ENCODE measurements at regions not wholly inside any gene's neighbourhood (a gene's known extent, or its start where the extent isn't known, plus 50 kb on each side); places are given as distances from the start of the nearest gene placed in this dataset.
A peak's percentile ranks its signal among the peaks of the same experiment; 100 is the strongest.

DNA sequence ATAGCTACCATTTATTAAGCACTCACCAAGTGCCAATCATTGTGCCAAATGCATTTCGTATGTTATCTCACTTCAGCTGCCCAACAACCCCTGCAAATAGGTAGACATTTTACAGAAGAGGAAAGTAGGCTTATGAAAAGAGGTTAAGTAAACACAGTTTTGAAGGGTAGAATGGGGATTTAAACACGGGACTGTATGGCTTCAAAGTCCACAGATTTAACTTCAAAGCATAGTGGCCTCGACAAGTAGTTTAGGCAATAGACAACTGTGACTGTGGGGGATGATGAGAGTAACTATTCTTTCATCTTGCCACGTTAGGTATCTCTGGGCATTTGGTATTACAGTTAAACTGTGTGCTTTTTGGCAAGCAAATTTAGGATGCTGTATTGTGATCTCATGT, 266.8 kb upstream of the SRRM4 start (continued):
- TF ChIP-seq, protein P1, sequence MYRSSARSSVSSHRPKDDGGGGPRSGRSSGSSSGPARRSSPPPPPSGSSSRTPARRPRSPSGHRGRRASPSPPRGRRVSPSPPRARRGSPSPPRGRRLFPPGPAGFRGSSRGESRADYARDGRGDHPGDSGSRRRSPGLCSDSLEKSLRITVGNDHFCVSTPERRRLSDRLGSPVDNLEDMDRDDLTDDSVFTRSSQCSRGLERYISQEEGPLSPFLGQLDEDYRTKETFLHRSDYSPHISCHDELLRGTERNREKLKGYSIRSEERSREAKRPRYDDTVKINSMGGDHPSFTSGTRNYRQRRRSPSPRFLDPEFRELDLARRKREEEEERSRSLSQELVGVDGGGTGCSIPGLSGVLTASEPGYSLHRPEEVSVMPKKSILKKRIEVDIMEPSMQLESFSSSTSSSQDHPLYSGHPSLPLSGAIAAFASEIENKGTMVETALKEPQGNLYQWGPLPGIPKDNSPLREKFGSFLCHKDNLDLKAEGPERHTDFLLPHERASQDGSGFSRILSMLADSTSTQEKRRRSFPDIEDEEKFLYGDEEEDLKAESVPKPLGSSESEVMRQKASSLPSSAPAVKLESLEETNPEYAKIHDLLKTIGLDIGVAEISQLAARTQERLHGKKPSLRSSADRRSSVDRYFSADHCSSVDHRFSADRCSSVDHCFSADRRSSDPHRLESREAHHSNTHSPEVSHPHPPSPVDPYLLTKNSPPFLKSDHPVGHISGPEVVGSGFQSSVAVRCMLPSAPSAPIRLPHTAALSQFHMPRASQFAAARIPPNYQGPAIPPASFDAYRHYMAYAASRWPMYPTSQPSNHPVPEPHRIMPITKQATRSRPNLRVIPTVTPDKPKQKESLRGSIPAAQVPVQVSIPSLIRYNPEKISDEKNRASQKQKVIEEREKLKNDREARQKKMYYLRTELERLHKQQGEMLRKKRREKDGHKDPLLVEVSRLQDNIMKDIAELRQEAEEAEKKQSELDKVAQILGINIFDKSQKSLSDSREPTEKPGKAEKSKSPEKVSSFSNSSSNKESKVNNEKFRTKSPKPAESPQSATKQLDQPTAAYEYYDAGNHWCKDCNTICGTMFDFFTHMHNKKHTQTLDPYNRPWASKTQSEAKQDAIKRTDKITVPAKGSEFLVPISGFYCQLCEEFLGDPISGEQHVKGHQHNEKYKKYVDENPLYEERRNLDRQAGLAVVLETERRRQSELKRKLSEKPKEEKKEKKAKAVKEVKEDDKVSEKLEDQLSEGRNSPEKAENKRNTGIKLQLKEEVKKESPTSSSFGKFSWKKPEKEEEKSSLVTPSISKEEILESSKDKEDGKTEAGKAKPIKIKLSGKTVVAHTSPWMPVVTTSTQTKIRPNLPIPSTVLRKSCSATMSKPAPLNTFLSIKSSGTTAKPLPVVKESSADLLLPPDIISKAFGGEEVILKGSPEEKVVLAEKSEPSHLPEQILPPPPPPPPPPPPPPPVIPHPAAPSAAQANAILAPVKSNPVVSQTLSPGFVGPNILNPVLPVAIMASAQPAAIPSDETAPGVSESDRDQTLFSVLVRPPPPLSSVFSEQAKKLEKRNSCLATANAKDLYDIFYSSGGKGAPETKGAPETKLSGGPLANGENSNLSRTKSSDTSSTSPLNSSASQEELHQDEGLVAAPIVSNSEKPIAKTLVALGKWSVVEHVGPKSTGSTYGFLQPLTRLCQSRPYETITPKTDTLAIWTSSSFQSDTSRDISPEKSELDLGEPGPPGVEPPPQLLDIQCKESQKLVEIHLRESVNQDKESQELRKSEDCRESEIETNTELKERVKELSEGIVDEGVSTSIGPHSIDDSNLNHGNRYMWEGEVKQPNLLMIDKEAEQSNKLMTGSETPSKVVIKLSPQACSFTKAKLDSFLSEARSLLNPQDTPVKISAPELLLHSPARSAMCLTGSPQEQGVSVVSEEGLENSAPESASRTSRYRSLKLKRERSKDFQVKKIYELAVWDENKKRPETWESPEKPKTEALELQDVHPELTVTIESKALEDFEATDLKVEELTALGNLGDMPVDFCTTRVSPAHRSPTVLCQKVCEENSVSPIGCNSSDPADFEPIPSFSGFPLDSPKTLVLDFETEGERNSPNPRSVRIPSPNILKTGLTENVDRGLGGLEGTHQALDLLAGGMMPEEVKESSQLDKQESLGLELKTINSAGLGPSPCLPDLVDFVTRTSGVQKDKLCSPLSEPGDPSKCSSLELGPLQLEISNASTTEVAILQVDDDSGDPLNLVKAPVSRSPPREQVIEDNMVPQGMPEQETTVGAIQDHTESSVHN (CRISPR knock-in tag; IDR thresholded peaks at IDR 0.05), result no peak
- TF ChIP-seq, protein P2, sequence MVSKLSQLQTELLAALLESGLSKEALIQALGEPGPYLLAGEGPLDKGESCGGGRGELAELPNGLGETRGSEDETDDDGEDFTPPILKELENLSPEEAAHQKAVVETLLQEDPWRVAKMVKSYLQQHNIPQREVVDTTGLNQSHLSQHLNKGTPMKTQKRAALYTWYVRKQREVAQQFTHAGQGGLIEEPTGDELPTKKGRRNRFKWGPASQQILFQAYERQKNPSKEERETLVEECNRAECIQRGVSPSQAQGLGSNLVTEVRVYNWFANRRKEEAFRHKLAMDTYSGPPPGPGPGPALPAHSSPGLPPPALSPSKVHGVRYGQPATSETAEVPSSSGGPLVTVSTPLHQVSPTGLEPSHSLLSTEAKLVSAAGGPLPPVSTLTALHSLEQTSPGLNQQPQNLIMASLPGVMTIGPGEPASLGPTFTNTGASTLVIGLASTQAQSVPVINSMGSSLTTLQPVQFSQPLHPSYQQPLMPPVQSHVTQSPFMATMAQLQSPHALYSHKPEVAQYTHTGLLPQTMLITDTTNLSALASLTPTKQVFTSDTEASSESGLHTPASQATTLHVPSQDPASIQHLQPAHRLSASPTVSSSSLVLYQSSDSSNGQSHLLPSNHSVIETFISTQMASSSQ (IDR thresholded peaks at IDR 0.05; ENCODE audit: low read depth), result peak; percentile 59
- TF ChIP-seq, protein P2 (CRISPR knock-in tag; IDR thresholded peaks at IDR 0.05; ENCODE audit: borderline replicate concordance), result peak; percentile 88
- TF ChIP-seq SNRNP70 (IDR thresholded peaks at IDR 0.05; ENCODE audit: low read depth, low read length), result no peak
- TF ChIP-seq SMAD1 (CRISPR knock-in tag; IDR thresholded peaks at IDR 0.05; ENCODE audit: borderline replicate concordance, low read depth), result no peak
- TF ChIP-seq NR2F2 (IDR thresholded peaks at IDR 0.05; ENCODE audit: borderline replicate concordance, low read depth), result peak; percentile 94
- TF ChIP-seq RXRB (CRISPR knock-in tag; IDR thresholded peaks at IDR 0.05; ENCODE audit: borderline replicate concordance), result peak; percentile 88
- peak; percentile 75 for TF ChIP-seq MEIS2 (CRISPR knock-in tag; IDR thresholded peaks at IDR 0.05)
- no peak for TF ChIP-seq KLF12 (CRISPR knock-in tag; IDR thresholded peaks at IDR 0.05; ENCODE audit: borderline replicate concordance)
- TF ChIP-seq, protein P3, sequence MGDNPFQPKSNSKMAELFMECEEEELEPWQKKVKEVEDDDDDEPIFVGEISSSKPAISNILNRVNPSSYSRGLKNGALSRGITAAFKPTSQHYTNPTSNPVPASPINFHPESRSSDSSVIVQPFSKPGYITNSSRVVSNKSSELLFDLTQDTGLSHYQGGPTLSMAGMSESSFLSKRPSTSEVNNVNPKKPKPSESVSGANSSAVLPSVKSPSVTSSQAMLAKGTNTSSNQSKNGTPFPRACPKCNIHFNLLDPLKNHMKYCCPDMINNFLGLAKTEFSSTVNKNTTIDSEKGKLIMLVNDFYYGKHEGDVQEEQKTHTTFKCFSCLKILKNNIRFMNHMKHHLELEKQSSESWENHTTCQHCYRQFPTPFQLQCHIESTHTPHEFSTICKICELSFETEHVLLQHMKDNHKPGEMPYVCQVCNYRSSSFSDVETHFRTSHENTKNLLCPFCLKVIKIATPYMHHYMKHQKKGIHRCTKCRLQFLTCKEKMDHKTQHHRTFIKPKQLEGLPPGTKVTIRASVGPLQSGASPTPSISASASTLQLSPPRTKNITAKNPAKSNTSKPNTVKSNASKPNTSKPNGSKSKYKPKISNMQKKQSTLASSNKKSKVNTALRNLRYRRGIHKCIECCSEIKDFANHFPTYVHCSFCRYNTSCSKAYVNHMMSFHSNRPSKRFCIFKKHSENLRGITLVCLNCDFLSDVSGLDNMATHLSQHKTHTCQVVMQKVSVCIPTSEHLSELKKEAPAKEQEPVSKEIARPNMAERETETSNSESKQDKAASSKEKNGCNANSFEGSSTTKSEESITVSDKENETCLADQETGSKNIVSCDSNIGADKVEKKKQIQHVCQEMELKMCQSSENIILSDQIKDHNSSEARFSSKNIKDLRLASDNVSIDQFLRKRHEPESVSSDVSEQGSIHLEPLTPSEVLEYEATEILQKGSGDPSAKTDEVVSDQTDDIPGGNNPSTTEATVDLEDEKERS (CRISPR knock-in tag; IDR thresholded peaks at IDR 0.05), result peak; percentile 94
- no peak for TF ChIP-seq MAZ (IDR thresholded peaks at IDR 0.05; ENCODE audit: borderline replicate concordance, low read depth, low read length)
- no peak for TF ChIP-seq MAZ (CRISPR knock-in tag; IDR thresholded peaks at IDR 0.05; ENCODE audit: low read depth)
- TF ChIP-seq, protein P4, sequence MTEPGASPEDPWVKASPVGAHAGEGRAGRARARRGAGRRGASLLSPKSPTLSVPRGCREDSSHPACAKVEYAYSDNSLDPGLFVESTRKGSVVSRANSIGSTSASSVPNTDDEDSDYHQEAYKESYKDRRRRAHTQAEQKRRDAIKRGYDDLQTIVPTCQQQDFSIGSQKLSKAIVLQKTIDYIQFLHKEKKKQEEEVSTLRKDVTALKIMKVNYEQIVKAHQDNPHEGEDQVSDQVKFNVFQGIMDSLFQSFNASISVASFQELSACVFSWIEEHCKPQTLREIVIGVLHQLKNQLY (CRISPR knock-in tag; IDR thresholded peaks at IDR 0.05), result peak; percentile 82; the same call in 1 of the 2 replicates
